ENCODE measurements at regions not wholly inside any gene's neighbourhood (a gene's known extent, or its start where the extent isn't known, plus 50 kb on each side); places are given as distances from the start of the nearest gene placed in this dataset.

DNA sequence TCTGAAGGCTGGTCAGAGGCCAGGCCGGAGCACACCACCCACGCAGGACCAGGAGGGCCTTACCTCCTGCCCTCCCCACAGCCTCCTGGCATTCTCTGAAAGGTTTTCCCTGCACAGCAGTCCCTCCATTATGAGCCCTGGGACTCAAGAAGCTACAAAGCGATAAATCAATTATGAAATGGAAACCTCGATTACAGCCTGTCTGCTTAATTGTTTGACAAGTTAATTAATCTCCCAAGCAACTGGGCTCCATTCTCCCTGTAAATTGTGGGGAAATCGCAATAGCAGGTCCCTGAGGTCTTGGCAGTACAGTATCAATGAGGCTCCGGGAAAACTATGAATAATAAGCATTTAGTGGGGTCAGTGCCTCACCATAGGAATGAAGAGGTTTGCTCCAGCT, 683.5 kb downstream of the NTRK3 start:
- ATAC-seq = no peak

More for the DNA sequence above, 683.5 kb downstream of the NTRK3 start:
- H3K27me3 ChIP-seq (ENCODE audit: insufficient read depth) = no peaks in the 10 kb centered on the region
- DNase-seq (ENCODE audit: low spot score) = no peak
- H3K27ac ChIP-seq (ENCODE audit: low read depth) = no peak overlapping the region
- H3K9me2 ChIP-seq (ENCODE audit: insufficient read depth) = no peaks in the 10 kb centered on the region
- no peaks in the 10 kb centered on the region for H3K9me3 Mint-ChIP-seq
- no peaks in the 10 kb centered on the region for H3K79me2 ChIP-seq (replicated peaks; ENCODE audit: insufficient read depth)
- H3F3A ChIP-seq (replicated peaks; ENCODE audit: low read depth) = no peaks in the 10 kb centered on the region
- no peak overlapping the region for H3K27ac Mint-ChIP-seq
- H3K4me2 ChIP-seq = no peak overlapping the region
- no peaks in the 10 kb centered on the region for H4K20me1 ChIP-seq (replicated peaks; ENCODE audit: insufficient read depth)
- H3K4me3 ChIP-seq = no peak overlapping the region
- no peaks in the 10 kb centered on the region for H3K36me3 Mint-ChIP-seq (ENCODE audit: low read depth)
- no peak overlapping the region for H3K4me3 Mint-ChIP-seq
- no peak for TF ChIP-seq ZNF114 (CRISPR knock-in tag; IDR thresholded peaks at IDR 0.05)
- TF ChIP-seq, protein P1, sequence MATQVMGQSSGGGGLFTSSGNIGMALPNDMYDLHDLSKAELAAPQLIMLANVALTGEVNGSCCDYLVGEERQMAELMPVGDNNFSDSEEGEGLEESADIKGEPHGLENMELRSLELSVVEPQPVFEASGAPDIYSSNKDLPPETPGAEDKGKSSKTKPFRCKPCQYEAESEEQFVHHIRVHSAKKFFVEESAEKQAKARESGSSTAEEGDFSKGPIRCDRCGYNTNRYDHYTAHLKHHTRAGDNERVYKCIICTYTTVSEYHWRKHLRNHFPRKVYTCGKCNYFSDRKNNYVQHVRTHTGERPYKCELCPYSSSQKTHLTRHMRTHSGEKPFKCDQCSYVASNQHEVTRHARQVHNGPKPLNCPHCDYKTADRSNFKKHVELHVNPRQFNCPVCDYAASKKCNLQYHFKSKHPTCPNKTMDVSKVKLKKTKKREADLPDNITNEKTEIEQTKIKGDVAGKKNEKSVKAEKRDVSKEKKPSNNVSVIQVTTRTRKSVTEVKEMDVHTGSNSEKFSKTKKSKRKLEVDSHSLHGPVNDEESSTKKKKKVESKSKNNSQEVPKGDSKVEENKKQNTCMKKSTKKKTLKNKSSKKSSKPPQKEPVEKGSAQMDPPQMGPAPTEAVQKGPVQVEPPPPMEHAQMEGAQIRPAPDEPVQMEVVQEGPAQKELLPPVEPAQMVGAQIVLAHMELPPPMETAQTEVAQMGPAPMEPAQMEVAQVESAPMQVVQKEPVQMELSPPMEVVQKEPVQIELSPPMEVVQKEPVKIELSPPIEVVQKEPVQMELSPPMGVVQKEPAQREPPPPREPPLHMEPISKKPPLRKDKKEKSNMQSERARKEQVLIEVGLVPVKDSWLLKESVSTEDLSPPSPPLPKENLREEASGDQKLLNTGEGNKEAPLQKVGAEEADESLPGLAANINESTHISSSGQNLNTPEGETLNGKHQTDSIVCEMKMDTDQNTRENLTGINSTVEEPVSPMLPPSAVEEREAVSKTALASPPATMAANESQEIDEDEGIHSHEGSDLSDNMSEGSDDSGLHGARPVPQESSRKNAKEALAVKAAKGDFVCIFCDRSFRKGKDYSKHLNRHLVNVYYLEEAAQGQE (IDR thresholded peaks at IDR 0.05; ENCODE audit: unreplicated experiment) = no peak
- no peak for TF ChIP-seq POLR2AphosphoS5 (IDR thresholded peaks at IDR 0.05; ENCODE audit: low read depth)
- no peak for TF ChIP-seq NANOG (IDR thresholded peaks at IDR 0.05; ENCODE audit: borderline replicate concordance)
- TF ChIP-seq EZH2phosphoT487 (IDR thresholded peaks at IDR 0.05; ENCODE audit: unreplicated experiment) = no peak
- TF ChIP-seq ZNF331 (CRISPR knock-in tag; IDR thresholded peaks at IDR 0.05; ENCODE audit: low read depth) = no peak
- TF ChIP-seq, protein P2, sequence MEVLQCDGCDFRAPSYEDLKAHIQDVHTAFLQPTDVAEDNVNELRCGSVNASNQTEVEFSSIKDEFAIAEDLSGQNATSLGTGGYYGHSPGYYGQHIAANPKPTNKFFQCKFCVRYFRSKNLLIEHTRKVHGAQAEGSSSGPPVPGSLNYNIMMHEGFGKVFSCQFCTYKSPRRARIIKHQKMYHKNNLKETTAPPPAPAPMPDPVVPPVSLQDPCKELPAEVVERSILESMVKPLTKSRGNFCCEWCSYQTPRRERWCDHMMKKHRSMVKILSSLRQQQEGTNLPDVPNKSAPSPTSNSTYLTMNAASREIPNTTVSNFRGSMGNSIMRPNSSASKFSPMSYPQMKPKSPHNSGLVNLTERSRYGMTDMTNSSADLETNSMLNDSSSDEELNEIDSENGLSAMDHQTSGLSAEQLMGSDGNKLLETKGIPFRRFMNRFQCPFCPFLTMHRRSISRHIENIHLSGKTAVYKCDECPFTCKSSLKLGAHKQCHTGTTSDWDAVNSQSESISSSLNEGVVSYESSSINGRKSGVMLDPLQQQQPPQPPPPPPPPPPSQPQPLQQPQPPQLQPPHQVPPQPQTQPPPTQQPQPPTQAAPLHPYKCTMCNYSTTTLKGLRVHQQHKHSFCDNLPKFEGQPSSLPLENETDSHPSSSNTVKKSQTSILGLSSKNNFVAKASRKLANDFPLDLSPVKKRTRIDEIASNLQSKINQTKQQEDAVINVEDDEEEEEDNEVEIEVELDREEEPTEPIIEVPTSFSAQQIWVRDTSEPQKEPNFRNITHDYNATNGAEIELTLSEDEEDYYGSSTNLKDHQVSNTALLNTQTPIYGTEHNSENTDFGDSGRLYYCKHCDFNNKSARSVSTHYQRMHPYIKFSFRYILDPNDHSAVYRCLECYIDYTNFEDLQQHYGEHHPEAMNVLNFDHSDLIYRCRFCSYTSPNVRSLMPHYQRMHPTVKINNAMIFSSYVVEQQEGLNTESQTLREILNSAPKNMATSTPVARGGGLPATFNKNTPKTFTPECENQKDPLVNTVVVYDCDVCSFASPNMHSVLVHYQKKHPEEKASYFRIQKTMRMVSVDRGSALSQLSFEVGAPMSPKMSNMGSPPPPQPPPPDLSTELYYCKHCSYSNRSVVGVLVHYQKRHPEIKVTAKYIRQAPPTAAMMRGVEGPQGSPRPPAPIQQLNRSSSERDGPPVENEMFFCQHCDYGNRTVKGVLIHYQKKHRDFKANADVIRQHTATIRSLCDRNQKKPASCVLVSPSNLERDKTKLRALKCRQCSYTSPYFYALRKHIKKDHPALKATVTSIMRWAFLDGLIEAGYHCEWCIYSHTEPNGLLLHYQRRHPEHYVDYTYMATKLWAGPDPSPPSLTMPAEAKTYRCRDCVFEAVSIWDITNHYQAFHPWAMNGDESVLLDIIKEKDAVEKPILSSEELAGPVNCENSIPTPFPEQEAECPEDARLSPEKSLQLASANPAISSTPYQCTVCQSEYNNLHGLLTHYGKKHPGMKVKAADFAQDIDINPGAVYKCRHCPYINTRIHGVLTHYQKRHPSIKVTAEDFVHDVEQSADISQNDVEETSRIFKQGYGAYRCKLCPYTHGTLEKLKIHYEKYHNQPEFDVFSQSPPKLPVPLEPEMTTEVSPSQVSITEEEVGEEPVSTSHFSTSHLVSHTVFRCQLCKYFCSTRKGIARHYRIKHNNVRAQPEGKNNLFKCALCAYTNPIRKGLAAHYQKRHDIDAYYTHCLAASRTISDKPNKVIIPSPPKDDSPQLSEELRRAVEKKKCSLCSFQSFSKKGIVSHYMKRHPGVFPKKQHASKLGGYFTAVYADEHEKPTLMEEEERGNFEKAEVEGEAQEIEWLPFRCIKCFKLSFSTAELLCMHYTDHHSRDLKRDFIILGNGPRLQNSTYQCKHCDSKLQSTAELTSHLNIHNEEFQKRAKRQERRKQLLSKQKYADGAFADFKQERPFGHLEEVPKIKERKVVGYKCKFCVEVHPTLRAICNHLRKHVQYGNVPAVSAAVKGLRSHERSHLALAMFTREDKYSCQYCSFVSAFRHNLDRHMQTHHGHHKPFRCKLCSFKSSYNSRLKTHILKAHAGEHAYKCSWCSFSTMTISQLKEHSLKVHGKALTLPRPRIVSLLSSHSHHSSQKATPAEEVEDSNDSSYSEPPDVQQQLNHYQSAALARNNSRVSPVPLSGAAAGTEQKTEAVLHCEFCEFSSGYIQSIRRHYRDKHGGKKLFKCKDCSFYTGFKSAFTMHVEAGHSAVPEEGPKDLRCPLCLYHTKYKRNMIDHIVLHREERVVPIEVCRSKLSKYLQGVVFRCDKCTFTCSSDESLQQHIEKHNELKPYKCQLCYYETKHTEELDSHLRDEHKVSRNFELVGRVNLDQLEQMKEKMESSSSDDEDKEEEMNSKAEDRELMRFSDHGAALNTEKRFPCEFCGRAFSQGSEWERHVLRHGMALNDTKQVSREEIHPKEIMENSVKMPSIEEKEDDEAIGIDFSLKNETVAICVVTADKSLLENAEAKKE (CRISPR knock-in tag; IDR thresholded peaks at IDR 0.05) = no peak
- TF ChIP-seq CREB1 (CRISPR knock-in tag; IDR thresholded peaks at IDR 0.05; ENCODE audit: low read depth) = no peak
- TF ChIP-seq, protein P3, sequence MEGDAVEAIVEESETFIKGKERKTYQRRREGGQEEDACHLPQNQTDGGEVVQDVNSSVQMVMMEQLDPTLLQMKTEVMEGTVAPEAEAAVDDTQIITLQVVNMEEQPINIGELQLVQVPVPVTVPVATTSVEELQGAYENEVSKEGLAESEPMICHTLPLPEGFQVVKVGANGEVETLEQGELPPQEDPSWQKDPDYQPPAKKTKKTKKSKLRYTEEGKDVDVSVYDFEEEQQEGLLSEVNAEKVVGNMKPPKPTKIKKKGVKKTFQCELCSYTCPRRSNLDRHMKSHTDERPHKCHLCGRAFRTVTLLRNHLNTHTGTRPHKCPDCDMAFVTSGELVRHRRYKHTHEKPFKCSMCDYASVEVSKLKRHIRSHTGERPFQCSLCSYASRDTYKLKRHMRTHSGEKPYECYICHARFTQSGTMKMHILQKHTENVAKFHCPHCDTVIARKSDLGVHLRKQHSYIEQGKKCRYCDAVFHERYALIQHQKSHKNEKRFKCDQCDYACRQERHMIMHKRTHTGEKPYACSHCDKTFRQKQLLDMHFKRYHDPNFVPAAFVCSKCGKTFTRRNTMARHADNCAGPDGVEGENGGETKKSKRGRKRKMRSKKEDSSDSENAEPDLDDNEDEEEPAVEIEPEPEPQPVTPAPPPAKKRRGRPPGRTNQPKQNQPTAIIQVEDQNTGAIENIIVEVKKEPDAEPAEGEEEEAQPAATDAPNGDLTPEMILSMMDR (conservative IDR thresholded peaks at IDR 0.05; ENCODE audit: low read depth in 2 of 2) = no peak
- no peak for TF ChIP-seq JUNB (IDR thresholded peaks at IDR 0.05; ENCODE audit: unreplicated experiment)
- no peak for TF ChIP-seq EZH2 (IDR thresholded peaks at IDR 0.05; ENCODE audit: low read depth, unreplicated experiment)
- TF ChIP-seq STAT1 (IDR thresholded peaks at IDR 0.05; ENCODE audit: unreplicated experiment) = no peak
- TF ChIP-seq, protein P4, sequence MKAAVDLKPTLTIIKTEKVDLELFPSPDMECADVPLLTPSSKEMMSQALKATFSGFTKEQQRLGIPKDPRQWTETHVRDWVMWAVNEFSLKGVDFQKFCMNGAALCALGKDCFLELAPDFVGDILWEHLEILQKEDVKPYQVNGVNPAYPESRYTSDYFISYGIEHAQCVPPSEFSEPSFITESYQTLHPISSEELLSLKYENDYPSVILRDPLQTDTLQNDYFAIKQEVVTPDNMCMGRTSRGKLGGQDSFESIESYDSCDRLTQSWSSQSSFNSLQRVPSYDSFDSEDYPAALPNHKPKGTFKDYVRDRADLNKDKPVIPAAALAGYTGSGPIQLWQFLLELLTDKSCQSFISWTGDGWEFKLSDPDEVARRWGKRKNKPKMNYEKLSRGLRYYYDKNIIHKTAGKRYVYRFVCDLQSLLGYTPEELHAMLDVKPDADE (IDR thresholded peaks at IDR 0.05) = no peak
- no peak overlapping the region for H2AFZ ChIP-seq
- H3K4me1 ChIP-seq (ENCODE audit: insufficient read depth) = no peaks in the 10 kb centered on the region
- no peaks in the 10 kb centered on the region for H3K4me1 Mint-ChIP-seq
- H3K27me3 Mint-ChIP-seq (ENCODE audit: insufficient read depth, low read depth, poor library complexity) = peaks cover 2% of the 10 kb centered on the region
- H3K36me3 ChIP-seq (ENCODE audit: insufficient read depth) = no peaks in the 10 kb centered on the region
